ENCODE measurements at regions not wholly inside any gene's neighbourhood (a gene's known extent, or its start where the extent isn't known, plus 50 kb on each side); places are given as distances from the start of the nearest gene placed in this dataset.

GRCh38 chr4:141473026-141473540, 163.3 kb upstream of the IL15 start:
- Histone ChIP-seq H3K27me3 (ENCODE audit: control insufficient read depth in 4 of 4, insufficient read depth in 4 of 4, low read length in 3 of 4) (no peaks in the 10 kb centered on the region), H3K4me3 (ENCODE audit: low read depth in 1 of 3, low read length in 3 of 3) (no peak overlapping the region), H3K9me3 (ENCODE audit: control insufficient read depth in 4 of 4, low read length in 3 of 4) (no peaks in the 10 kb centered on the region), H3K4me1 (ENCODE audit: control insufficient read depth in 4 of 4, insufficient read depth in 4 of 4, low read length in 3 of 4) (no peaks in the 10 kb centered on the region), H3K9ac (ENCODE audit: low read depth in 1 of 2, low read length in 2 of 2) (no peak overlapping the region), H3K36me3 (ENCODE audit: control insufficient read depth in 4 of 4, insufficient read depth in 3 of 4, low read depth in 1 of 4, low read length in 3 of 4) (no peaks in the 10 kb centered on the region), H3K27ac (ENCODE audit: low read depth in 1 of 2, low read length in 2 of 2) (no peak overlapping the region)
- DNase-seq (ENCODE audit: low spot score) = no peak
- TF ChIP-seq RXRA (IDR thresholded peaks at IDR 0.05) (no peak), RAD21 (IDR thresholded peaks at IDR 0.05) (no peak), ATF3 (IDR thresholded peaks at IDR 0.05) (no peak), HNF4A (conservative IDR thresholded peaks at IDR 0.05) (no peak), HNF4G (IDR thresholded peaks at IDR 0.05) (no peak), EGR1 (IDR thresholded peaks at IDR 0.05; ENCODE audit: low read depth in 2 of 2) (no peak), FOXA2 (IDR thresholded peaks at IDR 0.05) (no peak), CTCF (IDR thresholded peaks at IDR 0.05; ENCODE audit: low read depth, low read length, missing input control) (no peak), TAF1 (conservative IDR thresholded peaks at IDR 0.05) (no peak)
- TF ChIP-seq, protein P1, sequence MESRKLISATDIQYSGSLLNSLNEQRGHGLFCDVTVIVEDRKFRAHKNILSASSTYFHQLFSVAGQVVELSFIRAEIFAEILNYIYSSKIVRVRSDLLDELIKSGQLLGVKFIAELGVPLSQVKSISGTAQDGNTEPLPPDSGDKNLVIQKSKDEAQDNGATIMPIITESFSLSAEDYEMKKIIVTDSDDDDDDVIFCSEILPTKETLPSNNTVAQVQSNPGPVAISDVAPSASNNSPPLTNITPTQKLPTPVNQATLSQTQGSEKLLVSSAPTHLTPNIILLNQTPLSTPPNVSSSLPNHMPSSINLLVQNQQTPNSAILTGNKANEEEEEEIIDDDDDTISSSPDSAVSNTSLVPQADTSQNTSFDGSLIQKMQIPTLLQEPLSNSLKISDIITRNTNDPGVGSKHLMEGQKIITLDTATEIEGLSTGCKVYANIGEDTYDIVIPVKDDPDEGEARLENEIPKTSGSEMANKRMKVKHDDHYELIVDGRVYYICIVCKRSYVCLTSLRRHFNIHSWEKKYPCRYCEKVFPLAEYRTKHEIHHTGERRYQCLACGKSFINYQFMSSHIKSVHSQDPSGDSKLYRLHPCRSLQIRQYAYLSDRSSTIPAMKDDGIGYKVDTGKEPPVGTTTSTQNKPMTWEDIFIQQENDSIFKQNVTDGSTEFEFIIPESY (IDR thresholded peaks at IDR 0.05) = no peak
- TF ChIP-seq, protein P2, sequence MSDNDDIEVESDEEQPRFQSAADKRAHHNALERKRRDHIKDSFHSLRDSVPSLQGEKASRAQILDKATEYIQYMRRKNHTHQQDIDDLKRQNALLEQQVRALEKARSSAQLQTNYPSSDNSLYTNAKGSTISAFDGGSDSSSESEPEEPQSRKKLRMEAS (IDR thresholded peaks at IDR 0.05) = no peak

DNA sequence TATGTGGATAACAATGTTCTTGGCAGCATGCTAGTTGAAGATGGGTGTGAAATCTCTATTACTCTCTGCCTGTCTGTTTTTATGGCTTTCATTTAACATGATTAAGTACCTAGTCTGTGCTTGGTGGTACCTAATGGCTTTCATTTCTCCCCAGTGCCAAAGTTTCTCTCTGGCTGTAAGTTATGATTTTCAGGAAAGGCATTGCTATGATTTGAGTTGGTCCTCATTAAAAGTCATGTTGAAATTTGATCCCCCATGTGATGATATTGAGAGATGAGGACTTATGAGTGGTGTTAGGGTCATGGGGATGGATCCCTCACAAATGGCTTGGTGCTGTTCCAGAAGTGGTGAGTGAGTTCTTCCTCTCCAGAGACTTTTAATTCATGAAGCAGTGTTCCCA, 162.4 kb upstream of the IL15 start:
- Histone ChIP-seq H3K4me3 (ENCODE audit: low read depth in 1 of 3, low read length in 3 of 3) (no peak overlapping the region), H3K9me3 (ENCODE audit: control insufficient read depth in 4 of 4, low read length in 3 of 4) (no peaks in the 10 kb centered on the region), H3K4me1 (ENCODE audit: control insufficient read depth in 4 of 4, insufficient read depth in 4 of 4, low read length in 3 of 4) (no peaks in the 10 kb centered on the region), H3K27ac (ENCODE audit: low read depth in 1 of 2, low read length in 2 of 2) (no peak overlapping the region), H3K36me3 (ENCODE audit: control insufficient read depth in 4 of 4, insufficient read depth in 3 of 4, low read depth in 1 of 4, low read length in 3 of 4) (no peaks in the 10 kb centered on the region), H3K27me3 (ENCODE audit: control insufficient read depth in 4 of 4, insufficient read depth in 4 of 4, low read length in 3 of 4) (no peaks in the 10 kb centered on the region), H3K9ac (ENCODE audit: low read depth in 1 of 2, low read length in 2 of 2) (no peak overlapping the region)
- TF ChIP-seq ATF3 (IDR thresholded peaks at IDR 0.05) = no peak
- TF ChIP-seq JUND (IDR thresholded peaks at IDR 0.05) = no peak
- no peak for TF ChIP-seq RAD21 (IDR thresholded peaks at IDR 0.05)
- no peak for TF ChIP-seq GABPA (IDR thresholded peaks at IDR 0.05 in 1 of 2, conservative IDR thresholded peaks at IDR 0.05 in 1 of 2)
- no peak for TF ChIP-seq FOXA2 (IDR thresholded peaks at IDR 0.05)
- TF ChIP-seq TAF1 (conservative IDR thresholded peaks at IDR 0.05) = no peak
- TF ChIP-seq FOXA1 (IDR thresholded peaks at IDR 0.05) = no peak
- no peak for DNase-seq (ENCODE audit: low spot score)

- H3K9me3 ChIP-seq (ENCODE audit: control insufficient read depth in 4 of 4, low read length in 3 of 4) = peaks cover 0 to 15% (median 4%) of the 10 kb centered on the region in 4 donors
- no peak overlapping the region for H3K4me3 ChIP-seq (ENCODE audit: low read depth in 1 of 3, low read length in 3 of 3)
- no peak for DNase-seq (ENCODE audit: low spot score)
- TF ChIP-seq RAD21 (IDR thresholded peaks at IDR 0.05) (no peak), RXRA (IDR thresholded peaks at IDR 0.05) (no peak), ATF3 (IDR thresholded peaks at IDR 0.05) (no peak), GABPA (IDR thresholded peaks at IDR 0.05 in 1 of 2, conservative IDR thresholded peaks at IDR 0.05 in 1 of 2) (no peak), NR2F2 (IDR thresholded peaks at IDR 0.05) (no peak), FOXA1 (IDR thresholded peaks at IDR 0.05) (no peak), HNF4A (conservative IDR thresholded peaks at IDR 0.05) (no peak), HNF4G (IDR thresholded peaks at IDR 0.05) (no peak)
- TF ChIP-seq, protein P3, sequence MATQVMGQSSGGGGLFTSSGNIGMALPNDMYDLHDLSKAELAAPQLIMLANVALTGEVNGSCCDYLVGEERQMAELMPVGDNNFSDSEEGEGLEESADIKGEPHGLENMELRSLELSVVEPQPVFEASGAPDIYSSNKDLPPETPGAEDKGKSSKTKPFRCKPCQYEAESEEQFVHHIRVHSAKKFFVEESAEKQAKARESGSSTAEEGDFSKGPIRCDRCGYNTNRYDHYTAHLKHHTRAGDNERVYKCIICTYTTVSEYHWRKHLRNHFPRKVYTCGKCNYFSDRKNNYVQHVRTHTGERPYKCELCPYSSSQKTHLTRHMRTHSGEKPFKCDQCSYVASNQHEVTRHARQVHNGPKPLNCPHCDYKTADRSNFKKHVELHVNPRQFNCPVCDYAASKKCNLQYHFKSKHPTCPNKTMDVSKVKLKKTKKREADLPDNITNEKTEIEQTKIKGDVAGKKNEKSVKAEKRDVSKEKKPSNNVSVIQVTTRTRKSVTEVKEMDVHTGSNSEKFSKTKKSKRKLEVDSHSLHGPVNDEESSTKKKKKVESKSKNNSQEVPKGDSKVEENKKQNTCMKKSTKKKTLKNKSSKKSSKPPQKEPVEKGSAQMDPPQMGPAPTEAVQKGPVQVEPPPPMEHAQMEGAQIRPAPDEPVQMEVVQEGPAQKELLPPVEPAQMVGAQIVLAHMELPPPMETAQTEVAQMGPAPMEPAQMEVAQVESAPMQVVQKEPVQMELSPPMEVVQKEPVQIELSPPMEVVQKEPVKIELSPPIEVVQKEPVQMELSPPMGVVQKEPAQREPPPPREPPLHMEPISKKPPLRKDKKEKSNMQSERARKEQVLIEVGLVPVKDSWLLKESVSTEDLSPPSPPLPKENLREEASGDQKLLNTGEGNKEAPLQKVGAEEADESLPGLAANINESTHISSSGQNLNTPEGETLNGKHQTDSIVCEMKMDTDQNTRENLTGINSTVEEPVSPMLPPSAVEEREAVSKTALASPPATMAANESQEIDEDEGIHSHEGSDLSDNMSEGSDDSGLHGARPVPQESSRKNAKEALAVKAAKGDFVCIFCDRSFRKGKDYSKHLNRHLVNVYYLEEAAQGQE (IDR thresholded peaks at IDR 0.05) = no peak
- TF ChIP-seq, protein P2 (IDR thresholded peaks at IDR 0.05) = no peak
Measured at GRCh38 chr4:141480950-141481349, 155.4 kb upstream of the IL15 start.

More at GRCh38 chr4:141480950-141481349, 155.4 kb upstream of the IL15 start:
- no peak overlapping the region for H3K27ac ChIP-seq (ENCODE audit: low read depth in 1 of 2, low read length in 2 of 2)
- no peaks in the 10 kb centered on the region for H3K4me1 ChIP-seq (ENCODE audit: control insufficient read depth in 4 of 4, insufficient read depth in 4 of 4, low read length in 3 of 4)
- H3K9ac ChIP-seq (ENCODE audit: low read depth in 1 of 2, low read length in 2 of 2) = no peak overlapping the region
- H3K36me3 ChIP-seq (ENCODE audit: control insufficient read depth in 4 of 4, insufficient read depth in 3 of 4, low read depth in 1 of 4, low read length in 3 of 4) = no peaks in the 10 kb centered on the region
- no peaks in the 10 kb centered on the region for H3K27me3 ChIP-seq (ENCODE audit: control insufficient read depth in 4 of 4, insufficient read depth in 4 of 4, low read length in 3 of 4)
